Activated T-cell treated with anti-CD3 and anti-CD28 coated beads, Interleukin-2, amount 50 U/mL, for 1 hour (primary cell): ENCODE measurements at regions not wholly inside any gene's neighbourhood (a gene's known extent, or its start where the extent isn't known, plus 50 kb on each side); places are given as distances from the start of the nearest gene placed in this dataset.

Experiments used
- DNase-seq: peaks from one replicate; pipeline ENCODE4 v3.0.0-alpha.2; 2020

- no peak for DNase-seq
Measured at GRCh38 chr14:98466807-98467206, 805.2 kb downstream of the BCL11B start.

- no peak for DNase-seq
Measured at GRCh38 chr14:98470663-98471062, 801.3 kb downstream of the BCL11B start.

- DNase-seq = no peak
Measured at GRCh38 chr14:98474900-98475299, 797.1 kb downstream of the BCL11B start.

GRCh38 chr14:98477935-98478334 lies 794.1 kb downstream of the BCL11B start:
- DNase-seq = no peak

GRCh38 chr14:98489115-98489514 lies 782.9 kb downstream of the BCL11B start:
- DNase-seq = no peak

- no peak for DNase-seq
Measured at GRCh38 chr14:98494582-98494981, 777.4 kb downstream of the BCL11B start.

GRCh38 chr14:98498019-98498885 lies 773.7 kb downstream of the BCL11B start:
- DNase-seq = no peak

- DNase-seq = no peak
Measured at GRCh38 chr14:98501335-98501734, 770.7 kb downstream of the BCL11B start.

- DNase-seq = no peak
Measured at GRCh38 chr14:98501836-98502235, 770.2 kb downstream of the BCL11B start.

GRCh38 chr14:98503086-98503815 lies 768.7 kb downstream of the BCL11B start:
- no peak for DNase-seq

GRCh38 chr14:98507264-98507663 lies 764.7 kb downstream of the BCL11B start:
- DNase-seq = no peak

- DNase-seq = no peak
Measured at GRCh38 chr14:98510392-98510791, 761.6 kb downstream of the BCL11B start.

GRCh38 chr14:98512501-98513251 lies 759.3 kb downstream of the BCL11B start:
- no peak for DNase-seq

- DNase-seq = no peak
Measured at GRCh38 chr14:98513558-98513957, 758.4 kb downstream of the BCL11B start.

GRCh38 chr14:98514016-98514415 lies 758.0 kb downstream of the BCL11B start:
- DNase-seq = no peak

GRCh38 chr14:98536256-98536655 lies 735.7 kb downstream of the BCL11B start:
- DNase-seq = no peak

GRCh38 chr14:98542316-98542715 lies 729.7 kb downstream of the BCL11B start:
- no peak for DNase-seq

GRCh38 chr14:98543074-98543473 lies 728.9 kb downstream of the BCL11B start:
- DNase-seq = no peak

GRCh38 chr14:98544174-98544573 lies 727.8 kb downstream of the BCL11B start:
- no peak for DNase-seq

- DNase-seq = no peak
Measured at GRCh38 chr14:98545181-98545580, 726.8 kb downstream of the BCL11B start.

GRCh38 chr14:98548071-98548686 lies 723.8 kb downstream of the BCL11B start:
- no peak for DNase-seq

GRCh38 chr14:98551028-98551427 lies 721.0 kb downstream of the BCL11B start:
- no peak for DNase-seq

GRCh38 chr14:98555440-98555839 lies 716.6 kb downstream of the BCL11B start:
- no peak for DNase-seq
